A673 (cell line): ENCODE measurements at regions not wholly inside any gene's neighbourhood (a gene's known extent, or its start where the extent isn't known, plus 50 kb on each side); places are given as distances from the start of the nearest gene placed in this dataset.

Experiments
- BruUV-seq: library from RNA; stranded (reverse); fragments of 400-500 nt; replicated peaks from 2 replicates; lab custom pipeline; 2021; lab: Mats Ljungman, UMichigan
- CTCF ChIA-PET: fragments of 300-600 bp; sonication (Branson Sonifier 250); formaldehyde crosslinking; loops from one replicate; lab custom pipeline; 2022; ENCODE audit warnings: antibody characterized with exemption; lab: Charles Lee
- POLR2A ChIA-PET: fragments of 300-600 bp; sonication (Branson Sonifier 250); formaldehyde crosslinking; loops from one replicate; lab custom pipeline; 2022; ENCODE audit warnings: antibody characterized with exemption; ENCODE audit not compliant: low non-redundant PET; lab: Charles Lee
- DNase-seq: peaks from one replicate; pipeline ENCODE4 v3.0.0-alpha.2; 2015; ENCODE audit warnings: low spot score
- H3K27ac ChIP-seq: fragments of 200-600 bp; sonication (generic); 2 replicates; pipeline ENCODE4 v1.5.1; 2016; ENCODE audit warnings: mixed run types, low read depth, mild to moderate bottlenecking, mixed read lengths, antibody characterized with exemption, low read length; ENCODE audit not compliant: poor library complexity, severe bottlenecking
- H3K27me3 ChIP-seq: fragments of 200-600 bp; sonication (generic); replicated peaks from 2 replicates; pipeline ENCODE4 v1.6.1; 2017; ENCODE audit warnings: mixed run types, low read depth, mild to moderate bottlenecking, mixed read lengths, antibody characterized with exemption, low read length; ENCODE audit not compliant: insufficient read depth, poor library complexity
- H3K36me3 ChIP-seq: fragments of 200-600 bp; sonication (generic); 2 replicates; pipeline ENCODE4 v1.6.1; 2016; ENCODE audit warnings: mixed run types, mild to moderate bottlenecking, mixed read lengths, antibody characterized with exemption, low read length; ENCODE audit not compliant: insufficient read depth, poor library complexity, severe bottlenecking
- H3K4me1 ChIP-seq: fragments of 200-600 bp; sonication (generic); 2 replicates; pipeline ENCODE4 v1.6.1; 2017; ENCODE audit warnings: mixed run types, mild to moderate bottlenecking, mixed read lengths, antibody characterized with exemption, low read length; ENCODE audit not compliant: insufficient read depth, poor library complexity, severe bottlenecking
- H3K4me3 ChIP-seq: fragments of 200-600 bp; sonication (generic); 2 replicates; pipeline ENCODE4 v1.5.1; 2016; ENCODE audit warnings: low read depth, mixed run types, mild to moderate bottlenecking, mixed read lengths, low read length; ENCODE audit not compliant: poor library complexity, severe bottlenecking
- H3K9me3 ChIP-seq: fragments of 200-600 bp; sonication (generic); 2 replicates; pipeline ENCODE4 v1.6.1; 2016; ENCODE audit warnings: mixed run types, low read depth, mild to moderate bottlenecking, mixed read lengths, antibody characterized with exemption, low read length; ENCODE audit not compliant: poor library complexity, severe bottlenecking
- EZH2 ChIP-seq: fragments of 200-600 bp; sonication (generic); IDR thresholded peaks from 2 replicates; pipeline ENCODE4 v1.6.1; 2017; ENCODE audit warnings: borderline replicate concordance, low read depth, mild to moderate bottlenecking, mixed read lengths, antibody characterized with exemption, low read length; ENCODE audit not compliant: poor library complexity, severe bottlenecking
- intact Hi-C: fragments of 100-400 bp; cut with micrococcal nuclease; formaldehyde crosslinking; loops from one replicate; pipeline ENCODE4 v1.10.0; 2022; ENCODE audit not compliant: unreplicated experiment
- TF ChIP-seq, protein P1 (sequence below): fragments of 300-800, 200-600 bp; sonication (generic); conservative IDR thresholded peaks from 2 replicates; pipeline ENCODE4 v1.5.1; 2017; ENCODE audit warnings: low read depth, mild to moderate bottlenecking, antibody characterized with exemption, low read length, moderate library complexity, mixed read lengths

DNA sequence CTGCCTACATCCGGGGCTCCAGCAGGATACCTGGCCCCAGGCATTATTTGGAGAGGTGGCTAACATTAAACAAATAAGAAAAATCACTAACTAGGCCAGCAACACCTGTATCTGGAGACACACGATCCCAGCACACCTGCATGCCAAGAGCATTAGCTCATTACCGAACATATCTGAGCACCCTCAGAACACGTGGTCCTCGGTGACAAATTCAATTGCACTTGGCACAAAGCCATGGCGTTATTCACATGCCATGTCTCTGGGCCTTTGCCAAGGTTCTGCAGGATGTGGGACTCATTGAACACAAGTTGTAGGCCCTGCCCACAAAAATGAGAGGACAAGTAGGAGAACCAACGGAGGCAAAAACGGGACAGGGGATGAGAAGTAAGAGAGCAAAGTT lies 552.3 kb downstream of the TOX3 start:
- no peaks in the 10 kb centered on the region for H3K9me3 ChIP-seq
- H3K36me3 ChIP-seq: no peaks in the 10 kb centered on the region
- BruUV-seq: no TSS peak
- peaks cover 8% of the 10 kb centered on the region for H3K4me1 ChIP-seq
- H3K27ac ChIP-seq: no peak overlapping the region
- intact Hi-C loops: no loop called here
- no peak overlapping the region for H3K4me3 ChIP-seq
- CTCF ChIA-PET: no interaction called here
- POLR2A ChIA-PET: no interaction called here
- H3K27me3 ChIP-seq: no peaks in the 10 kb centered on the region
- no peak for TF ChIP-seq EZH2
- TF ChIP-seq, protein P1, sequence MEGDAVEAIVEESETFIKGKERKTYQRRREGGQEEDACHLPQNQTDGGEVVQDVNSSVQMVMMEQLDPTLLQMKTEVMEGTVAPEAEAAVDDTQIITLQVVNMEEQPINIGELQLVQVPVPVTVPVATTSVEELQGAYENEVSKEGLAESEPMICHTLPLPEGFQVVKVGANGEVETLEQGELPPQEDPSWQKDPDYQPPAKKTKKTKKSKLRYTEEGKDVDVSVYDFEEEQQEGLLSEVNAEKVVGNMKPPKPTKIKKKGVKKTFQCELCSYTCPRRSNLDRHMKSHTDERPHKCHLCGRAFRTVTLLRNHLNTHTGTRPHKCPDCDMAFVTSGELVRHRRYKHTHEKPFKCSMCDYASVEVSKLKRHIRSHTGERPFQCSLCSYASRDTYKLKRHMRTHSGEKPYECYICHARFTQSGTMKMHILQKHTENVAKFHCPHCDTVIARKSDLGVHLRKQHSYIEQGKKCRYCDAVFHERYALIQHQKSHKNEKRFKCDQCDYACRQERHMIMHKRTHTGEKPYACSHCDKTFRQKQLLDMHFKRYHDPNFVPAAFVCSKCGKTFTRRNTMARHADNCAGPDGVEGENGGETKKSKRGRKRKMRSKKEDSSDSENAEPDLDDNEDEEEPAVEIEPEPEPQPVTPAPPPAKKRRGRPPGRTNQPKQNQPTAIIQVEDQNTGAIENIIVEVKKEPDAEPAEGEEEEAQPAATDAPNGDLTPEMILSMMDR: no peak
- DNase-seq: peak; percentile 74

DNA sequence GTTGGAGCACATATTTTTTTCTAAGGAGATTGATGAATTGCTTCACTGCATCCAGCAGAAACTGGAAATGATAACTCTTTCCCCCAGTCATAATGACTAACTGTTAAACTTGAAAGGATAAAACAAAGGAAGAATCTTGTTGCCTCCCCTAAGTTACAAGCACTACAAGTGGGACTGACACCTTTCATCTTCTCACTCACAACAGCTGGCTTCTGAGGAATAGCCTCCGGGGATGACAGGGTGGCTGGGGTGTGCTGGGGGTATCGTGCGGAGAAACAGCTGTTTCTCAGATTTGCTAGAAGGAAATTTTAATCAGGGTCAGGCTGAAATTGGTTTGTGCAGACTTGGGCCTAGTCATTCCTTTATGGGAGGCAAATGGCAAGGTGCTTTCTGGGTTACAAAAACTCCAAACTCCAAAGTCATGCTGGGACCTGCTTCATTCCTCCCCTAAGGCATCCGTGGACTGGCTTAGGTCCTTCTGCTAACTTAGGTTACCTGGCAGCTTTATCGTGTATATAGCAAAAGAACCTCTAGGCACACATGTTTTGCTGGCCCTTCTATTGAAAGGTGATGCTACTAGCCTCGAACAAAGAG lies 557.2 kb downstream of the TOX3 start:
- no peaks in the 10 kb centered on the region for H3K36me3 ChIP-seq
- POLR2A ChIA-PET: no interaction called here
- intact Hi-C loops: loop anchor here (10.0 kb wide), 1 partner anchor 1185 kb away; no protein-coding TSS in a partner anchor
- BruUV-seq: no TSS peak
- H3K27me3 ChIP-seq: no peaks in the 10 kb centered on the region
- H3K9me3 ChIP-seq: no peaks in the 10 kb centered on the region
- DNase-seq: no peak
- CTCF ChIA-PET: no interaction called here
- TF ChIP-seq EZH2: no peak
- TF ChIP-seq, protein P1: no peak
- no peak overlapping the region for H3K27ac ChIP-seq
- H3K4me3 ChIP-seq: no peak overlapping the region
- H3K4me1 ChIP-seq: peaks cover 4% of the 10 kb centered on the region

DNA sequence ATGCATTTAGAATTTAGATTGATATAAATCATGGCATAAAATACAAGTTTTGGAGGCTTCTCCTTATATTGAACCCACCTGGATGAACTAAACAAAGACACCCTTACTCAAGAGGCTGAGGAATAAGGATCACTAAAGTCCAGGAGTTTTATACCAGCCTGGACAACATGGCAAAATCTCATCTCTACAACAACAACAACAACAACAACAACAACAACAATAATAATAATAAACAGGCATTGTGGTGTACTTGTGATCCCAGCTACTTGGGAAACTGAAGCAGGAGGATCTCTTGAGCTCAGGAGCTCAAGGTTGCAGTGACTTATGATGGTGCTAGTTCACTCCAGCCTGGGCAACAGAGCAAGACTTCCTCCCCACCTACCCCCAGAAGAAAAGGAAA lies 558.0 kb downstream of the TOX3 start:
- no peak for TF ChIP-seq EZH2
- TF ChIP-seq, protein P1: no peak
- DNase-seq: no peak
- ChIA-PET POLR2A (no interaction called here), CTCF (no interaction called here)
- Histone ChIP-seq H3K9me3 (no peaks in the 10 kb centered on the region), H3K27me3 (no peaks in the 10 kb centered on the region), H3K36me3 (no peaks in the 10 kb centered on the region), H3K4me3 (no peak overlapping the region), H3K27ac (no peak overlapping the region), H3K4me1 (no peaks in the 10 kb centered on the region)
- intact Hi-C loops: loop anchor here (10.0 kb wide), 1 partner anchor 1184 kb away; no protein-coding TSS in a partner anchor
- no TSS peak for BruUV-seq
